ENCODE measurements at regions not wholly inside any gene's neighbourhood (a gene's known extent, or its start where the extent isn't known, plus 50 kb on each side); places are given as distances from the start of the nearest gene placed in this dataset.

DNA sequence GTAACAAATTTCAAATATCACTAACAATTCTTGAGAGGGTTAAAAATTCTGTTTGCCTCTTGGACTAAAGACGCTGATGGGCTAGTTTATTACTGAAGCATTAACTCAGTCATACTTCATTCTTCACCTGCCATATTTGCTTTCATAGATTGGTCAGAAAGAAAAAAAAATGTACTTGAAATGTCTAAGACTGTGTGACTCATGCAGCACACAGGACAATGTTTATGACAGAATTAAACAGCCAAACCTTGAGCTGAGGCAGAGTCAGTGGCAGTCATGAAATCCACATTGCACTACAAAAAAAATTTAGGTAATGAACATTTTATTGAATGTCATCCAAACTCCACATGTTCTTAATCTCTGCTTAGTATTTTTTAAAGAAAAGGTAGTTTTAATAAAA, 135.6 kb downstream of the PRR20E start:
- WGBS, 2 donors = 56 to 64% methylated on average over 1 of the region's 1 CpG
- TF ChIP-seq EP300 (IDR thresholded peaks at IDR 0.05) = no peak
- TF ChIP-seq, protein P1, sequence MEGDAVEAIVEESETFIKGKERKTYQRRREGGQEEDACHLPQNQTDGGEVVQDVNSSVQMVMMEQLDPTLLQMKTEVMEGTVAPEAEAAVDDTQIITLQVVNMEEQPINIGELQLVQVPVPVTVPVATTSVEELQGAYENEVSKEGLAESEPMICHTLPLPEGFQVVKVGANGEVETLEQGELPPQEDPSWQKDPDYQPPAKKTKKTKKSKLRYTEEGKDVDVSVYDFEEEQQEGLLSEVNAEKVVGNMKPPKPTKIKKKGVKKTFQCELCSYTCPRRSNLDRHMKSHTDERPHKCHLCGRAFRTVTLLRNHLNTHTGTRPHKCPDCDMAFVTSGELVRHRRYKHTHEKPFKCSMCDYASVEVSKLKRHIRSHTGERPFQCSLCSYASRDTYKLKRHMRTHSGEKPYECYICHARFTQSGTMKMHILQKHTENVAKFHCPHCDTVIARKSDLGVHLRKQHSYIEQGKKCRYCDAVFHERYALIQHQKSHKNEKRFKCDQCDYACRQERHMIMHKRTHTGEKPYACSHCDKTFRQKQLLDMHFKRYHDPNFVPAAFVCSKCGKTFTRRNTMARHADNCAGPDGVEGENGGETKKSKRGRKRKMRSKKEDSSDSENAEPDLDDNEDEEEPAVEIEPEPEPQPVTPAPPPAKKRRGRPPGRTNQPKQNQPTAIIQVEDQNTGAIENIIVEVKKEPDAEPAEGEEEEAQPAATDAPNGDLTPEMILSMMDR (IDR thresholded peaks at IDR 0.05) = no peak
- no peak for TF ChIP-seq POLR2A (IDR thresholded peaks at IDR 0.05)
- no peak for TF ChIP-seq POLR2AphosphoS5 (IDR thresholded peaks at IDR 0.05)
- Histone ChIP-seq H3K4me3 (no peak overlapping the region), H3K9me3 (no peaks in the 10 kb centered on the region), H3K27me3 (no peaks in the 10 kb centered on the region), H3K4me1 (no peaks in the 10 kb centered on the region), H3K36me3 (no peaks in the 10 kb centered on the region), H3K27ac (no peak overlapping the region)
- no peak for DNase-seq
- ATAC-seq (ENCODE audit: low FRiP score in 2 of 2) = no peak

DNA sequence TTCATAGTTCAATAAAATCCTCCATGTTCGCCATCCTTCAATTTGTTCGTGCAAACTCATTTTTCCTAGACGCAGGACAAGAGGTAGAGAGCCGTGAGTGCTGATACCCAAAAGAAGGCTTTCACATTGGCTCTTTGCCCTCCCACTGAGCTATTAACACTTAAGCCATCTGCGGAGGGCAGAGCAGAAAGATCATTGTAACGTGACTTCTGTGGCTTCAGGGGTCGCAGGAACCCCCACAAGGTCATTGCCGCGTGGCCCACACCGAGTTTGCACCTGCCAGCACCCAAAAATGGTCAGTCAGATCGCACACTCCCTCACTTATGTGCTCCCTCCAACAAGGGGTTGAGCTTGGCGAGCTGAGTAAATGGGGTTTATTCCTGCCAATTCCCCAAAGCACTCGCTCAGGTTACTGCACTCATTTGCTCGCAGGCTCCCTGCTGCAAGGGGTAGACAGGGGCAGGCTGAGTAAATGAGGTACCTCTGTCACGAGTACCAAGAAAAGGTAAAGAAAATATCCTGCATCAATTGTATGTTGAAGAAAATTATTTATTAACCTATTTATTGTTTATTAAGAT, 144.1 kb downstream of the PRR20E start:
- DNase-seq (no peak), ATAC-seq (ENCODE audit: low FRiP score in 2 of 2) (no peak)
- Histone ChIP-seq H3K4me1 (no peaks in the 10 kb centered on the region), H3K4me3 (no peak overlapping the region), H3K9me3 (no peaks in the 10 kb centered on the region), H3K27me3 (no peaks in the 10 kb centered on the region), H3K27ac (no peak overlapping the region), H3K36me3 (no peaks in the 10 kb centered on the region)
- TF ChIP-seq, protein P1 (IDR thresholded peaks at IDR 0.05) = no peak
- no peak for TF ChIP-seq POLR2AphosphoS5 (IDR thresholded peaks at IDR 0.05)
- WGBS, 2 donors = 79 to 89% methylated on average over 14 to 15 of the region's 15 CpGs

DNA sequence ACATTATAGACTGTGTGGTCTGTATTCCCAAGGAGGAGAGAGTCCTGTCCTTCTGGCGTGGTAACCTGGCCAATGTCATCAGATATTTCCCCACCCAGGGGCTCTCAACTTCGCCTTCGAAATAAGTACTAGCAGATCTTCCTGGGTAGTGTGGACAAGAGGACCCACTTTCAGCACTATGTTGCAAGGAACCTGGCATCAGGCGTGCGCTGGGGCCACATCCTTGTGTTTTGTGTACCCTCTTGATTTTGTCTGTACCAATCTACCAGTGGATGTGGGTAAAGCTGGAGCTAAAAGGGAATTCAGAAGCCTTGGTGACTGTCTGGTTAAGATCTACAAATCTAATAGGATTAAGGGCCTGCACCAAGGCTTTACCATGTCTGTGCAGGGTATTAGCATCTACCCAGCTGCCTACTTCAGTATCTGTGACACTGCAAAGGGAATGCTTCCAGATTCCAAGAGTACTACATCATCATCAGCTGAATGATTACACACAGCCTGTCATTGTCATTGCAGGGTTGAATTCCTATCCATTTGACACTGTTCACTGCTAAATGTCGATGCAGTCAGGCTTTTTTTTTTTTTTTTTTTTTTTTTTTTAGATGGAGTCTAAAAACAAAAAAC, 148.0 kb downstream of the PRR20E start:
- H3K9me3 ChIP-seq = no peaks in the 10 kb centered on the region
- H3K27me3 ChIP-seq = no peaks in the 10 kb centered on the region
- H3K27ac ChIP-seq = no peak overlapping the region
- no peaks in the 10 kb centered on the region for H3K36me3 ChIP-seq
- ATAC-seq (ENCODE audit: low FRiP score in 2 of 2) (no peak), DNase-seq (no peak)
- no peak for TF ChIP-seq POLR2AphosphoS5 (IDR thresholded peaks at IDR 0.05)
- TF ChIP-seq, protein P1 (IDR thresholded peaks at IDR 0.05) = no peak
- TF ChIP-seq POLR2A (IDR thresholded peaks at IDR 0.05) = no peak
- TF ChIP-seq EP300 (IDR thresholded peaks at IDR 0.05) = no peak
- no peaks in the 10 kb centered on the region for H3K4me1 ChIP-seq
- no peak overlapping the region for H3K4me3 ChIP-seq
- WGBS, 2 donors = 81 to 86% methylated on average over 6 of the region's 6 CpGs

DNA sequence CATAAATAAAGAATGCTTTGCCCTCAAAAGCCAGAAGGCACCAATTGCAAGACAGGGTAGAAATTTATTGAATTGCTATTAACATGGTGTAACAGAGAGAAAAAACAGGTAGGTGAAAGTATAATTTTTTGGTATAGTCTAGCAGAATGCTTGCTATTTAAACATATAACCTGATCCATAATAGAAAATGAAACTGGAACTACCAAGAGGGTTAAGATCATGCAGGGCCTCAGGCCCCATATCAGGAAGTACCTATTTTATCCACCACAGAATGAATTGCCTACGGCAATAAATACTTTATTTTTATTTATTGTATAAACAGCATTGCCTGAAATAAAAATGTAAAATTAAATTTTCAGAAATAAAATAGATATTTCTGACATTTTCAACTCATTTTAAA, 159.5 kb downstream of the PRR20E start:
- Histone ChIP-seq H3K9me3 (no peaks in the 10 kb centered on the region), H3K4me3 (no peak overlapping the region), H3K4me1 (no peaks in the 10 kb centered on the region), H3K36me3 (no peaks in the 10 kb centered on the region), H3K27me3 (no peaks in the 10 kb centered on the region), H3K27ac (no peak overlapping the region)
- 37 to 38% methylated on average over 1 of the region's 1 CpG for WGBS, 2 donors
- TF ChIP-seq, protein P1 (IDR thresholded peaks at IDR 0.05) = no peak
- no peak for TF ChIP-seq POLR2AphosphoS5 (IDR thresholded peaks at IDR 0.05)
- TF ChIP-seq POLR2A (IDR thresholded peaks at IDR 0.05) = no peak
- TF ChIP-seq EP300 (IDR thresholded peaks at IDR 0.05) = no peak
- DNase-seq = no peak
- ATAC-seq (ENCODE audit: low FRiP score in 2 of 2) = no peak

DNA sequence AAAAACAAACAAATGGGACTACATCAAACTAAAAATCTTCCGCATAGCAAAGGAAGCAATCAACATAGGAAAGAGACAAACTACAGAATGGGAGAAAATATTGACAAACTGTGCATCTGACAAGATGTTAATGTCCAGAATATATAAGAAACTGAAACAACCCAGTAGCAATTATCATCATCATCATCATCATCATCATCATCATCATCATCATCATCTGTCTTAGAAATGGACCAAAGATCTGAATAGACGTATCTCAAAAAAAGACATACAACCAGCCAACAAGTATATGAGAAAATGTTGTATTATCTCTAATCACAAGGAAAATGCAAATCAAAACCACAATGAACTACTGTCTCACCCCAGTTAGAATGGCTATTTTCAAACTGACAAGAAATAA, 173.9 kb downstream of the PRR20E start:
- H3K36me3 ChIP-seq = no peaks in the 10 kb centered on the region
- 91 to 98% methylated on average over 2 of the region's 2 CpGs for WGBS, 2 donors
- H3K27me3 ChIP-seq = no peaks in the 10 kb centered on the region
- H3K4me3 ChIP-seq = no peak overlapping the region
- no peaks in the 10 kb centered on the region for H3K4me1 ChIP-seq
- ATAC-seq (ENCODE audit: low FRiP score in 2 of 2) (no peak), DNase-seq (no peak)
- no peak overlapping the region for H3K27ac ChIP-seq
- TF ChIP-seq POLR2AphosphoS5 (IDR thresholded peaks at IDR 0.05) (no peak), POLR2A (IDR thresholded peaks at IDR 0.05) (no peak), EP300 (IDR thresholded peaks at IDR 0.05) (no peak)
- TF ChIP-seq, protein P1 (IDR thresholded peaks at IDR 0.05) = no peak
- H3K9me3 ChIP-seq = no peaks in the 10 kb centered on the region

Data from upper lobe of left lung (tissue), 6 donors.